Neuronal stem cell (in vitro differentiated cells): ENCODE measurements at regions not wholly inside any gene's neighbourhood (a gene's known extent, or its start where the extent isn't known, plus 50 kb on each side); places are given as distances from the start of the nearest gene placed in this dataset.

Experiments used
- DNase-seq: peaks from one replicate; pipeline ENCODE4 v3.0.0-alpha.2; 2013; ENCODE audit warnings: low spot score
- H2AFZ ChIP-seq: one replicate; pipeline ENCODE4 v1.6.1; 2013; ENCODE audit warnings: mild to moderate bottlenecking, low read length, inconsistent platforms
- H2AK5ac ChIP-seq: 2 replicates; pipeline ENCODE4 v1.6.1; 2013; ENCODE audit warnings: low read depth, mild to moderate bottlenecking, inconsistent platforms, low read length, moderate library complexity, mixed read lengths
- H2BK120ac ChIP-seq: 2 replicates; pipeline ENCODE4 v1.6.1; 2013; ENCODE audit warnings: low read depth, mild to moderate bottlenecking, inconsistent platforms, low read length, moderate library complexity, mixed read lengths
- H2BK12ac ChIP-seq: one replicate; pipeline ENCODE4 v1.6.1; 2013; ENCODE audit warnings: low read length, inconsistent platforms
- H2BK15ac ChIP-seq: 2 replicates; pipeline ENCODE4 v1.6.1; 2013; ENCODE audit warnings: mild to moderate bottlenecking, low read length, inconsistent platforms, mixed read lengths
- H2BK5ac ChIP-seq: one replicate; pipeline ENCODE4 v1.6.1; 2013; ENCODE audit warnings: inconsistent platforms, mild to moderate bottlenecking, low read length, moderate library complexity
- H3K14ac ChIP-seq: one replicate; pipeline ENCODE4 v1.6.1; 2013; ENCODE audit warnings: low read length, inconsistent platforms
- H3K18ac ChIP-seq: 2 replicates; pipeline ENCODE4 v1.6.1; 2013; ENCODE audit warnings: low read length, inconsistent platforms
- H3K23ac ChIP-seq: 2 replicates; pipeline ENCODE4 v1.6.1; 2013; ENCODE audit warnings: low read depth, mild to moderate bottlenecking, mixed read lengths, low read length, inconsistent platforms; ENCODE audit not compliant: poor library complexity
- H3K27ac ChIP-seq: replicated peaks from 3 replicates; pipeline ENCODE4 v1.5.1; 2013; ENCODE audit warnings: low read length, inconsistent platforms
- H3K27me3 ChIP-seq, 3 experiments: 2 replicates each; pipeline ENCODE4 v1.6.1; 2013; ENCODE audit warnings: low read length in 3 of 3, mild to moderate bottlenecking in 2 of 3, inconsistent platforms in 1 of 3, low read depth in 1 of 3, mixed read lengths in 1 of 3, moderate library complexity in 1 of 3; ENCODE audit not compliant: control insufficient read depth in 3 of 3, insufficient read depth in 3 of 3
- H3K36me3 ChIP-seq, 2 donors: replicated peaks in 1 of 2; 2 replicates each; pipeline ENCODE4 v1.6.1; 2013; ENCODE audit warnings: low read length in 2 of 2; ENCODE audit not compliant: control insufficient read depth in 2 of 2, insufficient read depth in 2 of 2
- H3K4ac ChIP-seq: 2 replicates; pipeline ENCODE4 v1.6.1; 2013; ENCODE audit warnings: inconsistent platforms, mild to moderate bottlenecking, low read length, moderate library complexity
- H3K4me1 ChIP-seq, 2 donors: 1 replicate in 1 of 2; 2 replicates in 1 of 2; pipeline ENCODE4 v1.6.1; 2013; ENCODE audit warnings: low read length in 2 of 2, low read depth in 1 of 2; ENCODE audit not compliant: control insufficient read depth in 2 of 2, insufficient read depth in 1 of 2
- H3K4me2 ChIP-seq: one replicate; pipeline ENCODE4 v1.6.1; 2013; ENCODE audit warnings: mild to moderate bottlenecking, low read length, inconsistent platforms; ENCODE audit not compliant: insufficient read depth, poor library complexity, severe bottlenecking
- H3K4me3 ChIP-seq, 2 donors: 2 replicates each; pipeline ENCODE4 v1.5.1; 2013; ENCODE audit warnings: low read length in 2 of 2, mild to moderate bottlenecking in 2 of 2, inconsistent platforms in 1 of 2, moderate library complexity in 1 of 2
- H3K79me1 ChIP-seq: one replicate; pipeline ENCODE4 v1.6.1; 2013; ENCODE audit warnings: low read depth, mild to moderate bottlenecking, inconsistent platforms, low read length, moderate library complexity
- H3K9ac ChIP-seq: one replicate; pipeline ENCODE4 v1.6.1; 2013; ENCODE audit warnings: mild to moderate bottlenecking, low read depth, low read length, inconsistent platforms; ENCODE audit not compliant: poor library complexity
- H3K9me3 ChIP-seq, 2 donors: replicated peaks in 1 of 2; 2 replicates each; pipeline versions ENCODE3 to v1.6.1; 2013; ENCODE audit warnings: low read length in 2 of 2, mild to moderate bottlenecking in 2 of 2, inconsistent platforms in 1 of 2, low read depth in 1 of 2, mixed read lengths in 1 of 2, moderate library complexity in 1 of 2; ENCODE audit not compliant: control insufficient read depth in 2 of 2, insufficient read depth in 1 of 2
- H4K8ac ChIP-seq: one replicate; pipeline ENCODE4 v1.6.1; 2013; ENCODE audit warnings: low read depth, mild to moderate bottlenecking, inconsistent platforms, low read length, moderate library complexity
- H4K91ac ChIP-seq: one replicate; pipeline ENCODE4 v1.6.1; 2013; ENCODE audit warnings: low read length, low read depth, mild to moderate bottlenecking, inconsistent platforms; ENCODE audit not compliant: poor library complexity
- WGBS, 2 donors: extraction: QIAGEN DNeasy Blood & Tissue Kit; methylation state at CpG; one replicate each; pipeline ENCODE4 v1.1.7; 2013; ENCODE audit warnings: missing lambda C conversion rate in 2 of 2, mixed read lengths in 1 of 2; ENCODE audit not compliant: insufficient read length in 2 of 2, insufficient replicate concordance in 1 of 2; ENCODE audit errors: extremely low coverage in 2 of 2; 5-methylcytosine and 5-hydroxymethylcytosine counted together

GRCh38 chr12:124501827-124502226 lies 65.6 kb downstream of the NCOR2 start:
- WGBS, 2 donors, result no CpG with 5 or more reads among the region's 16 CpGs
- Histone ChIP-seq H3K36me3 (no peaks in the 10 kb centered on the region), H2BK12ac (no peak overlapping the region)

GRCh38 chr12:124501112-124501561 lies 66.3 kb downstream of the NCOR2 start:
- Histone ChIP-seq H3K18ac (peak overlapping the region; percentile 94), H4K8ac (peak overlapping the region; percentile 90), H3K4me3 (no peak overlapping the region), H3K79me1 (peaks cover 29% of the 10 kb centered on the region), H3K9ac (peak overlapping the region; percentile 65), H2BK5ac (peak overlapping the region; percentile 62), H2BK15ac (peak overlapping the region; percentile 88), H2BK12ac (peak overlapping the region; percentile 41), H2AFZ (no peak overlapping the region), H3K27me3 (no peaks in the 10 kb centered on the region), H3K9me3 (no peaks in the 10 kb centered on the region), H3K4me1 (peaks cover 28 to 41% of the 10 kb centered on the region in 2 donors), H3K36me3 (no peaks in the 10 kb centered on the region), H3K4me2 (no peak overlapping the region), H3K14ac (peak overlapping the region; percentile 82), H4K91ac (peak overlapping the region; percentile 86), H3K23ac (peak overlapping the region; percentile 32), H3K27ac (peak overlapping the region; percentile 55), H3K4ac (no peak overlapping the region), H2BK120ac (no peak overlapping the region), H2AK5ac (peak overlapping the region; percentile 59)
- no peak for DNase-seq
- WGBS, 2 donors, result no CpG with 5 or more reads among the region's 17 CpGs

More at GRCh38 chr12:124501827-124502226, 65.6 kb downstream of the NCOR2 start:
- Histone ChIP-seq H3K27me3 (no peaks in the 10 kb centered on the region), H2BK5ac (no peak overlapping the region), H2AFZ (no peak overlapping the region), H3K4me1 (peaks cover 31 to 44% of the 10 kb centered on the region in 2 donors), H3K4ac (no peak overlapping the region), H3K4me2 (no peak overlapping the region), H2BK15ac (no peak overlapping the region), H3K23ac (no peak overlapping the region), H3K18ac (no peak overlapping the region), H4K8ac (no peak overlapping the region), H3K14ac (no peak overlapping the region), H2AK5ac (no peak overlapping the region), H2BK120ac (no peak overlapping the region), H3K9me3 (no peaks in the 10 kb centered on the region), H3K9ac (no peak overlapping the region), H4K91ac (no peak overlapping the region), H3K27ac (no peak overlapping the region), H3K4me3 (no peak overlapping the region), H3K79me1 (peaks cover 29% of the 10 kb centered on the region)
- no peak for DNase-seq

GRCh38 chr12:124499898-124500244 lies 67.5 kb downstream of the NCOR2 start:
- H3K18ac ChIP-seq, result peak overlapping the region; percentile 96
- no peaks in the 10 kb centered on the region for H3K27me3 ChIP-seq
- peaks cover 26 to 35% of the 10 kb centered on the region in 2 donors for H3K4me1 ChIP-seq
- H4K91ac ChIP-seq, result peak overlapping the region; percentile 48
- DNase-seq, result no peak
- H3K36me3 ChIP-seq, result peaks cover 0 to under 1% of the 10 kb centered on the region in 2 donors
- peak overlapping the region; percentile 31 for H2BK15ac ChIP-seq
- peak overlapping the region; percentile 80 for H3K4ac ChIP-seq
- peak overlapping the region; percentile 11 for H3K23ac ChIP-seq
- H2BK12ac ChIP-seq, result peak overlapping the region; percentile 97
- peak overlapping the region; percentile 18 for H3K9ac ChIP-seq
- peak overlapping the region; percentile 48 for H2BK120ac ChIP-seq
- peak overlapping the region; percentile 97 for H2AK5ac ChIP-seq
- no peak overlapping the region for H4K8ac ChIP-seq
- WGBS, 2 donors, result no CpG with 5 or more reads among the region's 11 CpGs
- H2BK5ac ChIP-seq, result peak overlapping the region; percentile 69
- H3K14ac ChIP-seq, result peak overlapping the region; percentile 40
- H3K27ac ChIP-seq, result peak overlapping the region; percentile 55
- H3K9me3 ChIP-seq, result no peaks in the 10 kb centered on the region
- no peak overlapping the region for H3K4me2 ChIP-seq
- no peak overlapping the region for H2AFZ ChIP-seq
- peaks cover 23% of the 10 kb centered on the region for H3K79me1 ChIP-seq
- no peak overlapping the region for H3K4me3 ChIP-seq

GRCh38 chr12:124499190-124499753 lies 68.1 kb downstream of the NCOR2 start:
- Histone ChIP-seq H3K9me3 (no peaks in the 10 kb centered on the region), H4K91ac (no peak overlapping the region), H3K4me1 (peaks cover 20 to 30% of the 10 kb centered on the region in 2 donors), H3K23ac (no peak overlapping the region), H3K4ac (no peak overlapping the region), H2BK5ac (peak overlapping the region; percentile 69), H3K4me2 (no peak overlapping the region), H3K9ac (no peak overlapping the region), H4K8ac (no peak overlapping the region), H3K27ac (no peak overlapping the region), H3K18ac (peak overlapping the region; percentile 50), H3K79me1 (peaks cover 23% of the 10 kb centered on the region), H2BK12ac (no peak overlapping the region), H2AK5ac (peak overlapping the region; percentile 6), H2BK120ac (peak overlapping the region; percentile 13), H3K36me3 (peaks cover 3 to 6% of the 10 kb centered on the region in 2 donors), H2AFZ (no peak overlapping the region), H3K4me3 (no peak overlapping the region), H3K14ac (no peak overlapping the region), H2BK15ac (no peak overlapping the region), H3K27me3 (no peaks in the 10 kb centered on the region)
- no CpG with 5 or more reads among the region's 20 CpGs for WGBS, 2 donors
- no peak for DNase-seq
